DMS 273 treated with DMSO at 0.1 percent for 48 hours (cell line): ENCODE measurements at regions not wholly inside any gene's neighbourhood (a gene's known extent, or its start where the extent isn't known, plus 50 kb on each side); places are given as distances from the start of the nearest gene placed in this dataset.
"Not testable (repeated sequence)": the region's sequence is repeated elsewhere in the genome, so short reads cannot be mapped to it uniquely, and the experiment has no call there.

Source experiments
- DNase-seq: peaks from one replicate; lab custom pipeline; 2025; lab: John Stamatoyannopoulos, UW

DNA sequence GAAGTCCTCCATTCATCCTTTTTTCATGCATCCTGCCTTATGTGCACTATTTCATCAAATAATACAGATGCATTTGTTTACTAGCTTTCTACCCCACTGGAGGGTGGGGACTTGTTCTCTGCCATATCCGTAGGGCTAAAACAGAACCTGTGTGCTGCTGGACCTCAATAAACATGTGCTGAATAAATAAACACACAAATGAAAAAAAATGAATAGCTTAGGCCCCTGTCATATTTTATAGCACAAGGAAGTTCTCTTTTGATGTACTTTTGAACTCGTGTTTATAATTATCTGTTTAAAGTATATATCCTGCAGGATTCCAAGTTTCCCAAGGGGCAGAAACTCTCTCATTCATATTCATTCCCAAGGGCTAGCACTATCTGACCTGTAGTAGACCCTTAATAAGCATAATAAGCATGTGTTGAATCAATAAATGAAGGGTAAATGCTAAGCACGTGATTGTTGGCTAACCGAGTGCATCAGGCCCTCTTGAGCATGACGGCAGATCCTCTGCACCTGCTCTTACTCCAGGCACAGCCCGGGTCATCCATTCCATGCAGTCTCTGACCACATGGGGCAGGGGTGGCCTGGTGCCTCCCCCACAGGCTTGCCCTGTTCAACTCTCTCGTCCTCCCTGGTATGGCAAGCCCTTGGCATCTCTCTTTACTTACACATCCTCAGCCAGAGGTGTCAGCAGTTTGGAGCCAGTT is 474.1 kb upstream of the ZMIZ1 start:
- no peak for DNase-seq

DNA sequence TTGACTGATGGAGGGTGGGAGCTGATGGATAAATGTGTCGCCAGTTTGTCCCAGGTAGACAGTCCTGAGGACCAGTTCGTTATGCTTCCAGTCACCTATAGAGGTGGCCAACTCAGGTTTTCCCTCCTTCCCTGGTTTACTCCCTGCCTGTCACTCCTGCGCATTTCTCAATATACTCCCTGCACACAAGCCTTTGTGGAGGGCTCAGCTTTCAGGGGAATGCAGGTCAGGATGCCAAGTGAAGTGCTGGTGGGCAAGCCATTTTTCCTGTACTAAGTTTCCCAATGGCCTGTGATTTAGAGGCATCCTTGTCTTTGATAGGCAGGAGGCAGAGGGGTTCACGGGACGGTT is 473.5 kb upstream of the ZMIZ1 start:
- DNase-seq = no peak

DNA sequence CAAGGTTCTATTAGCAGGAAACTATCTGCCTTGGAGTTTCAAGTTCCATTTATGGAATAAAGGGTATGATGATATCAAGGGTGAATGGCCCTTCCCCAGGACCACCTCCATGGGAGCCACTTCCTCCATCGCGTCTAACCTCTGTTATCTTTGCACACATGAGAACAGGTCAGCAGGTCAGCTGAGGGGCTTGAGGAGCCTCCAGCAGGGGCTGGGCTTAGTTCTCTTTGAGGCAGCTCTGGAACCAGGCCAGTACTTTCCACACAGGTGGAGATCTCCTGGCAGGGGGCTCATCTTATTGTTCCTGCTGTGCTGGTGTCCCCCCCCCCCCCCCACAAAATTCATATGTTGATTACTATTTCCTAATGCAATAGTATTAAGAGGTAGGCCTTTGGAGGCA is 472.2 kb upstream of the ZMIZ1 start:
- no peak for DNase-seq

DNA sequence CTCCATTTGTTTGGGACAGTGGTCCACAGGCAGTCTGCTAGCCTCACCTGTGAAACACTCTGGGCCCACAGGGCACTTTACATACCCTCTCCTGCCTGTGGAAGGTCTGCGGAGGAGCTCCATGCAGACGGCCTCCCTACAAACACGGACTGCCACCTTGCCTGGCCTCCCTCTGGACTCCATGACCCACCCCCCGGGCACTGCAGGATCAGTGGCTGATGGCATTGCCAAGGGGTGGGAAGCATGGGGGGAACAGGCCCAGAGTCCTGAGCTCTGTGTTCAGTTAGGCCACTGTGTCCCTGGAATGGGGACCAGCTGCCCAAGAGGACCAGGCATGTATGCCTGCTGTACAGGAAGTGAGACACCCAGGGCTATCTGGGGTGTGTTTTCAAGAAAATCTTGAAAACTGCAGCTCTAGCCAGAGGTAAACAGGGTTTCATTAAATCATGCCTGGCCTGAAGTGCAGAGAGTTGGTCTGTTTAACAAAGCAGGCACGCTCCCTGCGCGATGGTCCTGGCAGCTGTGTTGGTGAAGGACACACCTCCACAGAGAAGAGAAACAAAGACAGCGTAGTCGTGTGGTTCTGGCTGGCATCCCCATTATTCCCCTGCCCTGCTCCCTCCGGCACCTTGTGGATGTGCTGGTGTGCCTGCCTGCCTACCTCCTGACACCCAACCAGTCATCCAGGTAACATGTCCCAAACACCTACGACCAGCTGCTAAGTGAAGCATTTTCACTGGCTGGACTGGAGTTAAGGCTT is 470.8 kb upstream of the ZMIZ1 start:
- DNase-seq = no peak

DNA sequence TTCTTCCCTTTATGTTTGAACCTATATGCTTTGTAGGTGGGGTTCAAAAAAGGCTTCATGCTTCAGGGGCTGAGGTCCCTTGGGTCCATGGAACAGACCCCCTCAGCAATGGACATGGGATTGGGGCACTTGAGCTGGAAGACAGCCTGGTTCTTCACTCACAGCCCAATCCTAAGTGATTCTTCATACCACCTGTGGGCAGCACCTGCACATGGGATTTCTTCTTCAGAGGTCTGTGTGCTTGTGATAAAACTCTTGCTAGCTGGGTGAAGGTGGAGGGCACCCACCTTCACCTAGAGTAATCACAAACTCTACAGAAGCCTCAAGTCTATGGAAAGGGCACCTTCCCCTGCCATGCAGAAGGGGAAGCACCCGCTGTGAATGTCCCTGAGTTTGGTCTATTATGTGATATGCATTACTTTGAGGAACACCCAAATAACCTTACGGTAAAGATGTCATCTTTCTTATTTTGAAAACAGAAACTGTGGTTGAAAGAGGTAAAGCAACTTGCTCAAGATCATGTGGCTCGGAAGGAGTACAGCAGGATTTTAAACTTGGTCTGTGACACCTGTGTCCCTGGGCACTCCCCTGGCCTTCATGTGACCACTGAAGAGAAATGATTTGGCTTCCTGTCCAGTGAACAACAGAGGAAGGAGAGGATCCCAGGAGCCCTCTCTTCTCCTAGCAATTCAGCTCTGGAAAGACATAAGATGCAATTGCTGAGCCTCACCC is 469.5 kb upstream of the ZMIZ1 start:
- DNase-seq = no peak

DNA sequence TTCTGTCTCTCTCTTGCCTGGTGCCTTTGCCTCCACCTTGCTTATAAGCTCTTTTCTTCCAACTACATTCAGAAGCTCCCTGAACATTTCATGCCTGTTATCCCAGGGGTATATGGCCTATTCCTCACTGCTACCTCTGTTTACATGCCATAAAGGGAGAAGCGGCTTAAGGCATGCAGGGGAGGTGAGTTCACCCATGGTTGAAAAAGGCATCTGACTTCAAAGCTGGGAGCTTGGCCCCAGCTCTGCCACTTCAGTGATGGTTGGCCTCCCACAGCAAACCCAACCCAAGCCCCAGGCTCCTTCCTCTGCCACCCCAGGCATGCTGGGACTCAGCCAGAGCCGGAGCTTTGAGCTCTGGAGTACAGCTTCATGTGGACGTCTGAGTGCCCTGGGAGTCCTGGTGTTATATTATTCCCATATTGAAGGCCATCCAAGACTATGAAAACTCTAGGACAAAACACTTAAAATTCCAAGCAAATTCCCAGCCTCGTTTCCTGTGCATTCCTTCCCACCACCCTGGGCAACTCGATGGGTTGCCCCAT is 468.6 kb upstream of the ZMIZ1 start:
- DNase-seq = no peak

DNA sequence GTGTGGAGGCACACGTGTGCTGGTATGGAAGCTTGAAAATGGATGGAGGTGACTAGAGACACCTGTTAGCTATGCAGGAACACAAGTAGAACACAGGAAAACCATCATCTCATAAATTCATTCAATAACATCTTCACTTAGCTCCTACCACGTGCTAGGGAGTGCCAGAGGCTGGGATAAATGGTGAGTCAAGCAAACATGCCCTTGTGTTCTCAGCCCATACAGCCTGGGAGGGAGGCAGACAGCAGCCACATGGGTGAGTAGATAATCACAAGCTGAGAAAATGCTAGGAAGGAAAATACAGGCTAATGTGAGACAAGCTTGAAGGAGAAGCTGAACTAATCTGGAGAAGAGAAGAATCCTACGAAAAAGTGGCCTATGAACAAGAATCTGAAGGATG is 468.0 kb upstream of the ZMIZ1 start:
- DNase-seq = no peak

DNA sequence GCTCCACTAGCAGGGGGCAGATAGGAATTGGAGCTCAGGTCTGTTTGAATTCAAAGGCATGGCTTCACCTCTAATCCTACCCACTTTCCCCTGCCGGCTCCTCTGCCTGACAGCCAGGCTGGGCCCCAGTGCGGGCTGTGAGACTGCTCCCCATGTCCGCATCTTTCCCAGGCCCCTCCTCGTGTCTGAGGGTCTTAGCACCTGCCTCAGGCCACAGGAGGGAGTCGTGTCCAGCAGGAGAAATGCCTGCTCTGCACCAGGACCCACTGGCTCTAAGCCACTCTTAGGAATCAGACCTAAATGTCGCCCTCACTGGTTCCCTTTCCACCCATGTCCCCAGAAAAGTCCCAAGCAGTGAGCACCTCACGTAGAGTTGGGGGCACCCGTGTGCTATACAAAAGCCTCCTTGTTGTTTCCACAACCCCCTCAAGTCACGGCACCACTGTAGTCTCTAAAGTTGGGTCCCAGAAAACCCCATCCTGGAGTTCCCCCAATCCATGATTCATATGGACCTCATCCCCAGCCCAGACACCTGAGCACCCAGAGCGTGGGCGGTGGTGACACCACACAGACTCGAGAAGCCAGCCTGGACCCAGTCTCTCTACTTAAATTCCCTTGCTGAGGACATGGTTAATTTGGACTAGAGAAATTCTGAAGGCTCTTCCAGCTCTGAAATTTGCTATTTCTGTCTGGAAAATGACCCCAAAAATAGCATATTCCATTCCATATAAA is 466.4 kb upstream of the ZMIZ1 start:
- DNase-seq = no peak

DNA sequence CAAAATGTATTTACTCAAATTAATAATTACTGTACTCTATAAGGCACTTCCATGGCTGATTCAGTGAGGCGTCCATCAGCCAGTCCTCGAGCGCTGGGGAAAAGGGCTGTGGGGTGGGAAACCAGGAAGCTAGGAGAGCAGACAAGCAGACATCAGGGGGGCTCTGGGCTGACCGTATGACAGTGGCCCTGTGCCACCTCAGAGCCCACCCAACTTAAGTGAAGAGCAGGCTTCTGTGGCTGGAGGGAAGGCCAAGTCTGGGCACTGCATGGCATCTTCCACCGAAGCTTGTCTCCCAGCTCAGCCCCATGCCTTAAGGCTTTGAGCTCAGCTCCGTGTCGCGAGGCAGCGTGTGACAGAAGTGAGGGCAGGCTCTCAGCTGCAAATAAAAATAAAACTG is 464.5 kb upstream of the ZMIZ1 start:
- DNase-seq = no peak

DNA sequence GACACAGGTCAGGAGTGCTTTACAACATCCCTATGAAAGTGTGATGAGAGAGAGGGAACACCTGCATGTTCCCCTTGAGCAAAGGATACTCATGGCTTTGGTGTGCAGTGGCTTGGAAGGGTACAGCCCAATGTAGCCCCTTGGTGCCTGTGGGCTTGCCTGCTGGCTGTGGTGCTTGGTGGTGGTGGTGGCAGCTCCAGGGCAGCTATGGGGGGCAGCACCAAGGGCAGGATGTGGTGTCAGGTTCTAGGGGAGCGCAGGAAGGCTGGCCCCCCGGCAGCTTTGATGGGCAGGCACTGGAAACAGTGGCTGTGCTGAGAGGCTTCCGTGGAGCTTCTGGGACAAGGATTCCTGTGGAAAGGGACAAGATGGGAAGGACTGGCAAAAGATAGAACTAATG is 464.0 kb upstream of the ZMIZ1 start:
- no peak for DNase-seq

DNA sequence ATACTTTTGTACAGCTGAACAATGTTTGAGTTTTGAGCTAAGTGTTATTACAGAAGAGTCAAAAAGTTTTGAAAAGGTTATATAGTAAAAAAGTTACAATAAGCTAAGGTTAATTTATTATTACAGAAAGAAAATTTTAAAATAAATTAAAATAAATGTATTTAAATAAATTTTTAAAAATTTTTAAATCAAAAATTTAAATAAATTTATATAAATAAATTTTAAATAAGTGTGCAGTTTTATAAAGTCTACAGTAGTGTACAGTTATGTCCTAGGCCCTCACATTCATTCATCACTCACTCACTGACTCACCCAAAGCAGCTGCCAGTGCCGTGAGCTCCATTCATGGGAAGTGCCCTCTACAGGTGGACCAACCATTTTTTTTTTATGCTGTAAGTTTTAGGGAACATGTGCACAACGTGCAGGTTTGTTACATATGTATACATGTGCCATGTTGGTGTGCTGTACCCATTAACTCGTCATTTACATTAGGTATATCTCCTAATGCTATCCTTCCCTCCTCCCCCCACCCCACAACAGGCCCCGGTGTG is 462.9 kb upstream of the ZMIZ1 start:
- no peak for DNase-seq

DNA sequence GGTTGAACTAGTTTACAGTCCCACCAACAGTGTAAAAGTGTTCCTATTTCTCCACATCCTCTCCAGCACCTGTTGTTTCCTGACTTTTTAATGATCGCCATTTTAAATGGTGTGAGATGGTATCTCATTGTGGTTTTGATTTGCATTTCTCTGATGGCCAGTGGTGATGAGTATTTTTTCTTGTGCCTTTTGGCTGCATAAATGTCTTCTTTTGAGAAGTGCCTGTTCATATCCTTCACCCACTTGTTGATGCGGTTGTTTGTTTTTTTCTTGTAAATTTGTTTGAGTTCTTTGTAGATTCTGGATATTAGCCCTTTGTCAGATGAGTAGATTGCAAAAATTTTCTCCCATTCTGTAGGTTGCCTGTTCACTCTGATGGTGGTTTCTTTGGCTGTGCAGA is 462.0 kb upstream of the ZMIZ1 start:
- not testable (repeated sequence) for DNase-seq

DNA sequence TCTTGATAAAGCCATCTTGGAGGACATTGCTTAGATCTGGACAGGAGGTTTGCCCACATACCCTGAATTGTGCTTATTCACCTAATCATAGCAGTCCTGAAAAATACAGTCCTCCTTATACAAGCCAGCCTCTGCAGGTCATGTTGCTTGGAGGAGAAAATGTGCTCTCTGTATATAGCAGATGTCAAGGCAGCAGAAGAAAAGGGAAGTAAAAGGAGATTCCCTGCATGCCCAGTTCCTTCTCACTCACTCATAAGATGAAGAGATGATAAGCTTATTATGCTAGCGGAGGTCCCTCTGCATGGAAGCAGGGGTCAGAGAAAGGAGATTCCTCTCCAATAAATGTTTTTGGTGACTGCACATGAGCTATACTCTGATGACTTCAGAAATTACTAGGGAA is 458.8 kb upstream of the ZMIZ1 start:
- no peak for DNase-seq

DNA sequence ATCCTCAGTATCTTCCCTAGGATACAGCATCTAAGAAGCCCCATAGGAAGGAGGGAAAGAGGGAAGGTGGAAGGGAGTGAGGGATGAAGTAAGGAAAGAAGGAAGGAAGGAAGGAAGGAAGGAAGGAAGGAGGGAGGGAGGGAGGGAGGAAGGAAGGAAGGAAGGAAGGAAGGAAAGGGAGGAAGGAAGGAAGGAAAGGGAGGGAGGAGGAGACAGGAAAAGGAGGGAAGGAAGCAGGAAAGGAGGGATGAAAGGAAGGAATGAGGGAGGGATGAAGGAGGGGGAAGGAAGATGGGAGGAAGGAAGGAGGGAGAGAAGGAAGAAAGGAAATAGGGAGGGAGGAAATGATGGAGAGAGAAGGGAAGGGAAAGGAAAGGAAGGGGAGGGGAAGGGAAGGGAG is 455.6 kb upstream of the ZMIZ1 start:
- DNase-seq = no peak

DNA sequence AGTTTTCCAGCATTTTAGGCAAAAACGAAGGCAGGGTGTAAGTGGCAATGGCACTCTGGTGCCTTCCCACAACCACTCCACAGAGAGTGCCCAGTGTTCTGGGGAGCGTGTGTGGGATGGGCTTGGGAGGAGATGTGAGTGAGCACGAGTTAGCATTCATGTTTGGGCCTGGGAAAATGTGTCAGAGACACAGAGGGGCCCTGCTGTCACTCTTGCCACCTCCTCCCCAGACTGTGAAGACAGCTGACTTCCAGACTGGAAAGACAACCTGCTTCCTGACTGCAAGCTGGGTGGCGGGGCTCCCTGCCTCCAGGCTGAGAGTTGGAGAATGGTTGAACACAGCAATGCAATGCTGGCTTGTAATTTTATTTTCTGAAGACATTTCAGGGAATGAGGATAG is 454.5 kb upstream of the ZMIZ1 start:
- no peak for DNase-seq

DNA sequence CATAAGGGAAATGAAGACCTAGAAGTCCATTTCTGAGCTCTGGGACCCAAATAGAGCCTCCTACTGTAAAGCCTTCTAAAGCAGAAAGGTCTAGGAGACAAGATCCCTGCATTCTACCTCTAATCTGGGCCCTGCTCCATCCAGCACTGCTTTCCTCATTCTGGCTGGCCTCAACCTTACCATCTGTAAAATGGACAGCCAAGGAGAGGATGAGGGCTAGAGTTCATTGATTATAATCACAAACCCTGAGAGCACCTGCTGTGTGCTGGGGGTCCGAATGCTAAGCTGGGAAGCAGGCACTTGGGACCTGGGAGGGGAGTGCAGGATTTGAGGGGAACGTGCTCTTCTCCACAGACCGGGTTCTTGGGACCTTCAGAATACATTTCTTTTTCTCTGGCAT is 454.0 kb upstream of the ZMIZ1 start:
- no peak for DNase-seq

DNA sequence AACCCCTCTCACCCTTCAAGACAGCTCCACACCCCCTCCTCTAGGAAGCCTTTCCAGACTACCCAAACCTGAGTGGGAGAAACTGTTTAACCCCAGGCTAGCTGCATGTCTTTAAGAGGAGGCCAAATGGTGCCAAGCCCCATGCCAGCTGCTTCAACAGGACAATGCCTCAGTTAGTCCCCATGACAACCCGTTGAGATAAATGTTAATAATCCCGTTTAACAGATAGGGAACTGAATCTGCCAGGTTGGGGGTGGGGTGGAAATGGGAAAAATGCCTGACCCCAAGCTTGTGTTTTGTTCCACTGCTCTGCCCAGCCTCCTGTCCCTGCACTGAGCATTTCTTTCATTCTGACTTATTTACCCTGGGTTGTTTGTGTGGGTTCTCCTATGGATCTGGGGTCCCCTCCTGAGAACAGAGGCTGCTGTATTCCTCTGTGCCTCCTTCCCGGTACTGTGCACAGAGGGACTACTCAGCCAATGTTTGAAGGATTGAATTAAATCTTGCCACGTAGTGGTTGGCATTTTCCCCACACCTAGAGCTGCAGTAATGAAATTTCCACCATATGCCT is 452.6 kb upstream of the ZMIZ1 start:
- no peak for DNase-seq

DNA sequence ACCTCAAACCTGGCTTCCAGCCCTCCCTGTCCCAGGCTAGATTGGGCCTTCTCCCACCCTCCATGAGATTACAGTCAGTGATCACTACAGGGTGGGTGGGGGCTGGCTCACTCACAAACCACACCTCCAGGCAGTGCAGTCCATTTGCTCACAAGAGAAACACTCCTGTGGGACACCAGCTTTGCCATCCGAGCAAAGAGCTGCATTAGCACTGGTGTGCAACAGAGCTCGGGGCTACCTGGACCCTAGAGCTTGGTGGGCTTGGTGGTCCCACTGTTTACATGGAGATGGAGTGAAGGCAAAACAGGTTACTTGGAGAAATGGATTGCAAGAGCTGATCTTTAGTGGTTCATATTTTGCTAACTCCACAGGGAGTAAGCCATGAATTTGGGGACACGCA is 451.7 kb upstream of the ZMIZ1 start:
- DNase-seq = no peak

DNA sequence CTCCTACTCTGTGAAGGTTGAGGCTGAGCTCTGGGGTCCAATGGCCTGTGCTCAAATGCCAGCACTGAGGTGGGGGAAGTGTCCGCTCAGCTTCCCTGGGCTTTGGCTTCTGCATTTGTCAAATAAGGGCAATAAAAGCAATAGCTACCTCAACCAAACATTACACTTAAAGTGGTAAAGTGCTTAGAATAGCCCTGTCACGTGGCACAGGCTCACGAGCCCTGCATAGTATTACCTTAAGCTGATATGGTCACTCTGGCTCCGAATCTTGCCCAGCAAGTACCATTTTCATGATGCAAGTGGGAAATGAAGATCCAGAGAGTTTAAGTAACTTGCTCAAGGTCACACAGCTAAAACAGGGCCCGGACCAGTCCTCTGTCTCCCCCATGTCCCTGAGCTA is 451.1 kb upstream of the ZMIZ1 start:
- DNase-seq = no peak

DNA sequence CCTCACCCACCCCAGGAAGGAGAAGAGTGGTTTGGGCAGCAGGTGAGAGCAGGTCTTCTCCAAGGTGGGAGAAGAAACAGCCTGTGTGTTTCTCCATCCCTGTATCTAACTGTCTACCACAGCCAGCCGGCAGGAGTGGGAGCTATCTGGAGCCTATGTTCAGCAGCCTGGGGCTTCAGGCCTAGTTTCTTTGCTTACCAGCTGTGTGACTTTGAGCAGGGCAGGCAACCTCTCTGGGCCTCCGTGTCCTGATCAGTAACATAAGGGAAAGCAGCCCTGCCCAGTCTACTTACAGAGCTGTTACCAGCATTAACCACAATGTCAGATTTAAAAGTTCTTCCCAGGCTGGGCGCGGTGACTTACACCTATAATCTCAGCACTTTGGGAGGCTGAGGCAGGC is 450.7 kb upstream of the ZMIZ1 start:
- DNase-seq = no peak

DNA sequence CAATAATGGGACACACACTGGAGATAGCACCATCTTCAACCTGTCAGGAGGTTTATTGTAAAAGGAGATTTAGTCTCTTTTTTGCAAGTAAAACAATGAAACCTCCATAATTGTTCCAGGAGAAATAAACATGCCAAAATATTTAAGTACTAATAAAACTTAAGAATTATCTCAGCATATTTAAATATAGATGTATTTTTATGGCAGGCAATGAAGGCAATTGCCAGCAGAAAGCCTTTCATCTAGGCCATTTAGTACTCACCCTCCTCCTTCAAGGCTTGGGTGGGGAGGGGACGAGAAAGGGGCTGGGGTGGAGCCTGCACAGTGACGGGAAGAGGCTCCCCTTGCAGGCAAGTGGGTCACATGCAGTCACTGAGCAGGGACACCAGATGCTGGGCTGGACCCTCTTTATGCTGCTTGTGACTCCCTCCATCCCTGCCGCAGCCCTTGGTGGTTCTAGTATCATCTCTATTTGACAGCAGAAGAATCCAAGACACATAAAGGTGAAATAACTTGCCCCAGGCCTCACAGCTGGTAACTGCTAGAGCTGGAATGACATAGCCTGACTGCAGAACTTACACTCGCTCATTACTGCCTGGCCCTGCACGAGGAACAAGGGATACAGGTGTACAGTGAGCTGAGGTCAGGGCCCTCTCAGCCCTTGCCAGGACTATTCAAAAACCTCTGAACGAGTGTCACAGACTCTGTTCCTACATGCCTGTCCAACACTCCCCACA is 449.5 kb upstream of the ZMIZ1 start:
- DNase-seq = no peak
